NCI-H1092 treated with DMSO at 0.1 percent for 48 hours (cell line): ENCODE measurements at regions not wholly inside any gene's neighbourhood (a gene's known extent, or its start where the extent isn't known, plus 50 kb on each side); places are given as distances from the start of the nearest gene placed in this dataset.
"Not testable (repeated sequence)": the region's sequence is repeated elsewhere in the genome, so short reads cannot be mapped to it uniquely, and the experiment has no call there.

Source experiments
- DNase-seq: peaks from one replicate; lab custom pipeline; 2025; lab: John Stamatoyannopoulos, UW

DNA sequence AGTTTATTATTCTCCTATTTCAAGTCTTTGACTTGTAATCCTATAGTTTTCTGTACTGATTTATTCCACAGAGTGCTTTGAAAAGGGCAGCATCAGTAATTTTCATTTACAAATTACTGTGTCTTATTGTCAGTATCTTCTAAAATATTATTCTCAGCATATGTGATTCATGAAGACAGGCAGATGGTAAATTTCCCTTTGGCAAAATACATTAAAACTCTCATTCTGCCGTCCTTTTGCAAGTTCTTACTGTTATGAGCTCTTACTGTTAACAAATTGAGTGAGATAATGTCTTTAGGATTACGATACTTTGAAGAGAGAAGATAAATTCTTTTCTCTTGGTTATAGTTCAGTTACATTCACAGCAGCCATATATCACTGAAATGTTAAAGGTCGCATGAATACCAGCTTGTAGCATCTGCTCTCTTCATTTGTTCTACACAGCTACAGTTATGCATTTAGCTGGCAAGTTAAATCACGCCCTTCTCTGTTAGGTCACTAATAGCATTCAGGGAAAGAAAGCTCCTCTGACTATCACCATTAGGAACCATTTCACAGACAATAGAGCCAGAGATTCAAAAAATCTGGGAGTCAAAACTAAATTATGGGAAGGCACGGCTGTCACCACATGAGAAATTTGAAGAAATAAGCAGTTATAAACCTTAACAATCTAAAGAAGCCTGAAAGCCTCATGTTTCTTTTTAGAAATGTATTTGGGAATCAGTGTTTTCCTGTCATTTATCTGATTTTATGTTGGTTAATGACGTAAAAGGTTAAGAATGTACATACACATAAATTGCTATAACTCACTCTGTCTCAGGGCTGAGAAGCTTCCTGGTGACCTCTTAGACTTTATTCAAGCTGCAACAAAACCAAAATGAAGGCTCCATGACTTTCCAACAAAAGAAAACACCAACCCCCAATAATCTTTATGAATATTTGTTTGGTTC, 109.6 kb upstream of the SP4 start:
- DNase-seq: no peak

- DNase-seq: no peak
These were observed 109.0 kb upstream of the SP4 start for GRCh38 chr7:21318916-21319270.

DNA sequence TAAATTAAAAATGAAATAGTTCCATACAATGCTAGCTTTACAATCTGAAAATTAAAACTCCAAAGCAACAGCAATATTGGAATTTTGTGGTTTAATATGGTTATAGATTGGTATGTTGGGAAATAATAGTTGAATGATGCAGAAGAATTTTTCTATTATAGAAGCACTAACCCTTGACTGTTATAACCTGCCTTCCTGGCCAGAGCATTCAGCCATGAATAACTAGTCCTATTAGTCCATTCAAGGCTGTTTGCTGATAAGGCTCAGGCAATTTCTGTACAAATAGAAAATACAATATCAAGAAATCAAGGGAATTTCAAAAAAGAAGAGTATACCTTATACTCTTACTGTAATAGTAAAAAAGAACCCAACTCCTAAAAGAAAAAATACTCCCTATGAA, 101.6 kb upstream of the SP4 start:
- DNase-seq: no peak

DNA sequence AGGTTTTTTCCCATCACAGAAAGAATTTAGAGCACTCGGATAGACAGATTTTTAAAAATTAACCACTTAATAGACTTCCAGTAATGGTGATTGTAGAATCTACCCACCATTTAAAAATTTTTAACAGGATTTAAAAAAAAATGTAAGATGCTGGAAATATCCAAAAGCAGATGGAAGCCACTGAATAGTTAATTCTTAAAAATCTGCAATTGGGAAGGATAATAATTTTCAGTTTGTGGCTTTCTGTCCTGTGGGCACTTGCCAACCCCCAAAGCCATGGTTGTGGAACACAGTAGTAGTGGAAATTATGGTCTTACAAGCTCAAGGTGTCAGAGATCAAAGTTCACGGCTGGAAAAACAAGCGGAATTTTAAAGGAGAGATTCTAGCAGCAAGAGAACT, 101.0 kb upstream of the SP4 start:
- no peak for DNase-seq

DNA sequence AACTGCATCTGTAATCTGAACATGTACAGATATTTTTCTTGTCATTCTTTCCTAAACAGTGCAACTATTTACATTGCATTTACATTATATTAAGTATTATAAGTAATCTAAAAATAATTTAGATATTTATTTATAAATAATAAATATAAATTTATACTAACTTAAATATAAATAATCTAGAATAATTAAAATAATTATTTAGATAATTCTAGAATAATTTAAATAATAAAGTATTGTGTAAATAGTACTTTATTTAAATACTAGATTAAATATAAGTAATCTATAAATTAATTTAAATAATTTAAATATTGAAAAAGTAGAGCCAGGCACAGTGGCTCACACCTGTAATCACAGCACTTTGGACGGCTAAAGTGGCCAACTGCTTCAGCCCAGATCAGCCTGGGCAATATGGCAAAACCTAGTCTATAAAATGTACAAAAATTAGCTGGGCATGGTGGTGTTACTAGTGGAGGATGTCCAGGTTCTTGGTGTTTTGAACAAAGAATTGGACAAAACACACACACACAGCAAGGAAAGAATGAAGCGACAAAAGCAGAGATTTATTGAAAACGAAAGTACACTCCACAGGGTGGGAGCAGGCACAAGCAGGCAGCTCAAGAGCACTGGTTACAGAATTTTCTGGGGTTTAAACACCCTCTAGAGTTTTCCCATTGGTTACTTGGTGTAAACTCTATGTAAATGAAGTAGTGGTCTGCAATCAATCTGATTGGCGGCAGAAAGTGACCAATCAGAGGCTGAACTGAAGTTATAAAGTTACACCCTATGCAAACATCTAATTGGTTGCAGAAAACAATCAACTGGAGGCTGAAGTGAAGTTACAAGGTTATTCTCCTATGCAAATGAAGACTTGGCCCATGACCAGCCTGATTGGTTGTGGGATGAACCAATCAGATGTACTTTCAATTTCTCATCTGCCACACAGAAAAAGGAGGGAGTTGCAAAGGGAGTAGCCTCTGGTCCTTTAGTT, 100.2 kb upstream of the SP4 start:
- DNase-seq: no peak

- no peak for DNase-seq
These were observed 97.3 kb upstream of the SP4 start for GRCh38 chr7:21330462-21331178.

DNA sequence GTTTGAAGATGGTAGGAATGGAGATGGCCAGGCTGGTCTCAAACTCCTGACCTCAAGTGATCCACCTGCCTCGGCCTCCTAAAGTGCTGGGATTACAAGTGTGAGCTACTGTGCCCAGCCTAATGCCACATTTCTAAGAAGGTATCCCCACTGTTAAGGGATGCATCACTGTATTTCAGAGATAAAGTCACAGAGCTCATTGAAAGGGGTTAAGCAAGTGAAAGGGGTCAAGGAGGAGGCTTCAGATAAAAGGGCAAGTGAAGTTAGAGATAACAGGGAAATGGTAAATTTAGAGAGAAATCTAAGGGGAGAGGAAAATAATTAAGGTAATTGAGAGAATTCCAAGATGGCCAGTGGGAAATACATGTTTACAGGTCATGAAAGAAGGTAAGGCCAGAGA, 93.0 kb upstream of the SP4 start:
- DNase-seq: no peak

- no peak for DNase-seq
These were observed 91.1 kb upstream of the SP4 start for GRCh38 chr7:21336743-21337142.

DNA sequence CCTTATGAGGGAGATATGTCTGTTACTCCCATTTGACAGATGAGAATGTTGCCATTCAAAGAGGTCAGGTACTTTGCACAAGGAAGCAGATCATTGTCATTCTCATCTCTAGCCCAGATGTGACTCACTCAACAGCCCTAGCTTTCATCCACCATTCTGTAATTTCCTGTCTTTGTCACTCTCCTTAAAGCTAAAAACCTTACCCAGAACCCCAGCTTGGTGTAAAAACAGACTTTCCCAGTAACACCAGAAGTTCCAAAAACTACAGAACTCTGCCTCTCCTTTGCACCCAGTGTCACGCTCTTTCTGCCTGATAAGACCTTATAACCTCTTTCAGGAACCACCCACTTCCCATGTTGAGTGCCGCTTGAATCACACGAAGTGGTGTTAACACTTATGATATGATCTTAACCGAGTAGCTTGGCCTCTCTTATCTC, 89.1 kb upstream of the SP4 start:
- DNase-seq: no peak

DNA sequence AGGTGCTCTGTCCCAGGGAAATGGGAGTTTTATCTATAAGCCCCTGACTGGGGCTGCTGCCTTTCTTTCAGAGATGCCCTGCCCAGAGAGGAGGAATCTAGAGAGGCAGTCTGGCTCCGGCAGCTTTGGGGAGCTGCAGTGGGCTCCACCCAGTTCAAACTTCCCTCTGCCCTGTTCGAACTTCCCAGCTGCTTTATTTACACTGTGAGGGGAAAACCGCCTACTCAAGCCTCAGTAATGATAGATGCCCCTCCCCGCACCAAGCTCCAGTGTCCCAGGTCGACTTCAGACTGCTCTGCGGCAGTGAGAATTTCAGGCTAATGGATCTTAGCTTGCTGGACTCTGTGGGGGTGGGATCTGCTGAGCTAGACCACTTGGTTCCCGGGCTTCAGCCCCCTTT, 83.0 kb upstream of the SP4 start:
- not testable (repeated sequence) for DNase-seq

DNA sequence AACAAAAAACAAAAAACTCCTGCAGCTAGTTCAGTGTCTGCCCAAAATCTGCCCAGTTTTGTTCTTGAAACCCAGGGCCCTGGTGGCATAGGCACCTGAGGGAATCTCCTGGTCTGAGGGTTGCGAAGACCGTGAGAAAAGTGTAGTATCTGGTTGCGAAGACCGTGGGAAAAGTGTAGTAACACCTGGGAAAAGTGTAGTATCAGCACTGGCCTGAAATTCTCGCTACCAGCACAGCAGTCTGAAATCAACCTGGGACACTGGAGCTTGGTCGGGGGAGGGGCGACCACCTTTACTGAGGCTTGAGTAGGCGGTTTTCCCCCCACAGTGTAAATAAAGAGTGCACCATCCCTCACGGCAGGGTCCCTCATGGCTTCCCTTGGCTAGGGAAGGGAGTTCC, 82.5 kb upstream of the SP4 start:
- DNase-seq: no peak

DNA sequence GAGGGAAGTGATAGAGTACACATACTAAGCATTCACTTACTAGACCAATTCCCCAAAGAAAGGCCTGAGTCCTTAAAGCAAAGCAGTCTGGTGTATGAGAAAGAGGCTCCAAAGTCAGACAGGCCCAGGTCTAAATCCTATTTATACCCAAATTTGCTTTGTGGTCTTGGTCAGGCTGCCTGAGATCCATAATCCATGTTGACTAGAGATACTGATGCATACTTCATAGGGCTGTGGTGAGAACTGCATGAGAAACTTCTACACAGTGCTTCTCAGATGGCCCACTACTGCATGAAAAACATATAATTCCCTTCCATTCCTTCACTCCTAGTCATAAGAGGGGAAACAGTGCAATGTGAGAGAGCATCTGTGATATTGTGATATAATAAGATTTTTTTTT, 81.6 kb upstream of the SP4 start:
- DNase-seq: no peak

DNA sequence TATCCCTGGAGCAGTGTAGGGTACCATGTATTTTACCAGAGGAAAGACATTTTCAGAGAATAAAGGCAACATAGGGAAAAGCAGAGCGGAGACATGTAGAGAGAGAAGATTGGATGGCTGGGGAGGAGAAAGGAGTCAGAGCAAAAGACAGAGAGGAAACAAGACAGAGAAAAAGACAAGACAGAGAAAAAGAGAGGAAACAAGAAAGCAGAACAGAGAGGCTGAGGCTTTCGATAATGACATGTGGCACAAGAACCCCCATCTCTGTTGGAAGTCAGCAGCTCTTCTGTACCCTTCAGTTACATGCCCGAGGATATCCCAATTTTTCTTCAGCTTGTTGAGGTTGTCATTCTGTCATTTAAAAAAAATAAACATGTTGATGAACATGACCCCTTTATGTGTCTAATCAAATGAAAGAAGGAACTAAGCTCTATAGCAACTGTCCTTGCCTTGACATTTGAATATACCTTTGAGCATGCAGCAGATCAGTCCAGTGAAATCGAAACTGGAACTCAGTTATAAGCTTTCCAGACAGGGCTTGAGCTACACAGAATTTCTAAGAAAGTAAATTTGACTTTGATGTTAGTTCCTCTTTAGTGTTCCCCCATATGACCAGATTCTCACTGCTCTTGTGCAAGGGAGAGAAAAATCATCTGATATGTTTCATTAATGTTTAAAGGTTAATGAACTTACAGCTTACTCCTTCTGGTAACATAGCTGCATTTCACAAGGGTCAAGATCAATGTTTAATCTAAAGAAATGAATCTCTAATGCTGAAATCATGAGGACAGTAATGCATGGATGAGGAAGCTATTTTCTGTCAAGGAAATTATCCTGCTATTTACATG, 75.1 kb upstream of the SP4 start:
- no peak for DNase-seq

- DNase-seq: no peak
These were observed 74.5 kb upstream of the SP4 start for GRCh38 chr7:21353388-21353780.

GRCh38 chr7:21354284-21354683, 73.6 kb upstream of the SP4 start:
- no peak for DNase-seq

DNA sequence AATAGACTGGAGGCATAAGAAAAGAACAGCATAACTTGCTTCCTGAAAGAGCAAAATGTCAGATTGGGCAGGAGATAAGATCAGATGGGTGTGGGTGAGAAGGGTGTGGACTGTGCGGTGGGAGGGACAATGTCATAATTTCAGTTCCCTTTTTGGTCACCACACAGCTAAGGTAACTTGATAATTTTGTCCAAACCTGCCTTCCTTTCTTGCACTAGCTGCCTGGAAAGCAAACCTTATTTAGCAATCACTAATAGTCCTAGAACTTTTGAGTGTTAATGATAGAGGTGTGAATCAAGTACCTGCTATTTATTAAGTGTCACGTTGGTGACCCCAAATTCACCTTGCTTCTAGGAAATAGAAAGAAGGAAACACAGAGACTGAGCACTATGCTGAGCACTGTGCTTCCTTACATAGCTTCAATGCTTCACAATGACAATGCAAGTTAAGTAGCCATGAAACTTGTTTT, 72.4 kb upstream of the SP4 start:
- no peak for DNase-seq

GRCh38 chr7:21356616-21357015, 71.3 kb upstream of the SP4 start:
- no peak for DNase-seq

DNA sequence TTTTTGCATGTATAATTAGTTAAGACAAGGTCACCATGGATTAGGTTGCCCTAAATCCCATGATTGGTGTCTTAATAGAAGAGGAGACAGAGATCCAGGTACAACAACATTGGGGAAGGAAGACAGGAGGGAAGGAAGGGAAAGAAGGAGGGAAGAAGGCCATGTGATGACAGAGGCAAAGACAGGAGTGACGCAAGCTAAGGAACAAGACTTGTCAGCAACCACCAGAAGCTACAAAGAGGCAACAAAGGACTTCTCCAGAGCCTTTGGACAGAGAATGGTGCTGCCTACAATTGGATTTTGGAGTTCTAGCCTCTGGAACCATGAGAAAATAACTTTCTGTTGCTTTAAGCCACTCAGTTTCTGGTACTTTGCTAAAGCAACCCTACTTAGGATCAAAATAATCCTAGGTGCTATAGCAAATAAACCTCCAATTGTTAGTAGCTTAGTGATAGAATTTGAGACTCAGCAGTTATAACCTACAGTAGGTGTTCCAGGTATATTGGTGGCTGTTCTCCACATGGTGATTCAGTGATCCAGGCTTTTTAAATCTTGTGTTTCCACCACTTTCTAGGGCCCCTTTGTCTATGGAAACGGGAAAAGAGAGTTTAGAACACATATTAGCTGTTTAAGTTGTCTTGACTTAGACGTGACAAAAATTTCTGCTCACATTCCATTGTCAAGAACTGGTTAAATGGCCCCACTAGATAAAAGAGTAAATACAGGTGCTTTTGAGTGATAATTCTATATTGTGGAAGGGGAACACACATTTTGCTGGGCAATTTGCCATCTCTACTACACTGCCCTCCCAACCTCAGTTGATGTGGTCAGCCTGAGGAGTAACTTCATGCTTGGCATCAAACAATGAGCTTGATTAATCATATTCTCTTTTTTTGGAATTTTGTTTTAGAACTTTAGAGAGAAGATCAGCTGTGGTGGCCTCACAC, 70.5 kb upstream of the SP4 start:
- DNase-seq: no peak

DNA sequence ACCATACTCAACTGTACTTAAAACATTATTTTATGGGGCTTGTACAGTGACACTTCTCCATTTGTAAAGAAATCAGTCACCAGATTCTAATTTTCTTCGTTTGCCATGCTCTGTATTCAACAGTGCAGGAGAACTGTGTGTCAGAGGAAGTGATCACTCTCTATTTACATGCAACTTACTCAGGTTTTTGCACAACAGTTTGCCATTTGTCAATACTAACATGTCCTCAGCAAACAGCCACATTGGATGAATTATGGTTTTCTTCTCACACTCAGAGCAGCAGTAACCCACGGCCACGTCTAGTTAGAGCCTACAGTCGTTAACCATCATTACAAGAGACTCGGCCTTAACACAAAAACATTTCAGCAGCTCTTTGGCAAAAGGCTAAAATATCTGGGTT, 69.2 kb upstream of the SP4 start:
- DNase-seq: no peak

GRCh38 chr7:21359163-21359562, 68.7 kb upstream of the SP4 start:
- DNase-seq: no peak
